SK-N-MC (cell line): ENCODE measurements at regions not wholly inside any gene's neighbourhood (a gene's known extent, or its start where the extent isn't known, plus 50 kb on each side); places are given as distances from the start of the nearest gene placed in this dataset.
A peak's percentile ranks its signal among the peaks of the same experiment; 100 is the strongest.

Experiments
- DNase-seq: peaks from one replicate; pipeline ENCODE4 v3.0.0-alpha.2; 2011; ENCODE audit warnings: low read depth, low spot score
- H3K27ac ChIP-seq: fragments of 200-600 bp; sonication (generic); 2 replicates; pipeline ENCODE4 v1.5.1; 2016; ENCODE audit warnings: mixed run types
- H3K36me3 ChIP-seq: fragments of 200-600 bp; sonication (generic); 2 replicates; pipeline ENCODE4 v1.6.1; 2017; ENCODE audit warnings: antibody characterized with exemption, low read length, mixed read lengths; ENCODE audit not compliant: insufficient read depth
- H3K4me3 ChIP-seq: fragments of 200-600 bp; sonication (generic); 2 replicates; pipeline ENCODE4 v1.5.1; 2016
- H3K9ac ChIP-seq: fragments of 200-600 bp; sonication (generic); 2 replicates; pipeline ENCODE4 v1.8.0; 2017; ENCODE audit warnings: mixed run types, mixed read lengths; ENCODE audit not compliant: insufficient read length
- H3K9me3 ChIP-seq: fragments of 200-600 bp; sonication (generic); 2 replicates; pipeline ENCODE4 v1.6.1; 2017; ENCODE audit warnings: low read depth, mild to moderate bottlenecking, antibody characterized with exemption, low read length, moderate library complexity, mixed read lengths
- EZH2 ChIP-seq: fragments of 200-600 bp; sonication (generic); IDR thresholded peaks from one replicate; pipeline ENCODE4 v1.6.1; 2017; ENCODE audit warnings: antibody characterized with exemption
- FOXP2 ChIP-seq: optimal IDR thresholded peaks from 2 replicates; pipeline ENCODE3; 2011; ENCODE audit warnings: mild to moderate bottlenecking, moderate library complexity; ENCODE audit not compliant: insufficient read depth; ENCODE audit errors: extremely low read length, control extremely low read depth
- POLR2AphosphoS5 ChIP-seq: IDR thresholded peaks from 2 replicates; pipeline ENCODE4 v1.6.1; 2012; ENCODE audit warnings: mild to moderate bottlenecking, low read depth, low read length, borderline replicate concordance

DNA sequence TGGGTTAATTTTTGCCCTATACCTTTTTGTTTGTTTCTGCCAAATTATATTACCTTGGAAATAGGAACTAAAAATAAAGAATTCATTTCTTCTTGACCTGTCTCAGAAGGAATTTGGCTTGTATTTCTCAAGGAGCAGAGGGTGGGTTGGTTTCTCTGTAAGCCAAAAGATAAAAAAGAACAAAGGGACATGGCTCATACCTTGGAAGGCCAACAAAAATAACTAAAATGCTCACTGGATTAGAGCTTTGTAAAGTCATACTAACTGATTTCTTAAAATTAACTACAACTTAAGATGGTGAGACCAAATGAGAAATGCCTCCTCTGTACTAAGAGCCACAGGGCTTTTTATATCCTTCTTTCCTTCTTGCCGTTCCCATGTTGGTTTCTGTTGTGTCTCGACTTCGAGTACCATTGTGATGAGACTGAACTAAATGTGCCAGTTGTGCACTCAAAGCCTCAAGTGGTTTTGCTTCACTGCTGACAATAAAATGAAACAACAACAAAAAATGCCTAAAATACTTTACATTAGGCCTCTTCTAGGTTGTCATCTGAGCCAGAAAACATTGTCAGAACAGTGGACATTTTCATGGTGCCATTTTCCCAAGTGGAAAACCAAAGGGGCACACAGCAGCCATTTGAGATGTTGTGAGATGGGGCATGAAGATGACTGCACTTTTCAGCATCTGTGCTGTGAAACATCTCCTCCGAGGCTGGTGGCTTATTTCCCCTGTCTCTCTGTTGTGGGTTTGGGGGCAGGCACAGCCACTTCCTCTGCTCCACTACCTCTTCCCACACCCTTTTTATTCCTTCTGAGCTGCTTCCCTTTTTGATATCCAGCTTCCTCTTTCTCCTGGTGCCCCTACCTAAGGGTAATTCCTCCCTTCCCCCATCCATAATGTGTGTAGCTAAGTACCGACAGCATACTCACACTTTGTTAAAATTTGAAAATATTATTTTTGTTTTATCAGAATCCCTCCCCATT, 51.8 kb upstream of the AGR3 start:
- Histone ChIP-seq H3K9ac (no peak overlapping the region), H3K4me3 (no peak overlapping the region), H3K36me3 (no peaks in the 10 kb centered on the region), H3K9me3 (no peaks in the 10 kb centered on the region), H3K27ac (no peak overlapping the region)
- no peak for TF ChIP-seq POLR2AphosphoS5
- no peak for TF ChIP-seq FOXP2
- DNase-seq, result no peak

DNA sequence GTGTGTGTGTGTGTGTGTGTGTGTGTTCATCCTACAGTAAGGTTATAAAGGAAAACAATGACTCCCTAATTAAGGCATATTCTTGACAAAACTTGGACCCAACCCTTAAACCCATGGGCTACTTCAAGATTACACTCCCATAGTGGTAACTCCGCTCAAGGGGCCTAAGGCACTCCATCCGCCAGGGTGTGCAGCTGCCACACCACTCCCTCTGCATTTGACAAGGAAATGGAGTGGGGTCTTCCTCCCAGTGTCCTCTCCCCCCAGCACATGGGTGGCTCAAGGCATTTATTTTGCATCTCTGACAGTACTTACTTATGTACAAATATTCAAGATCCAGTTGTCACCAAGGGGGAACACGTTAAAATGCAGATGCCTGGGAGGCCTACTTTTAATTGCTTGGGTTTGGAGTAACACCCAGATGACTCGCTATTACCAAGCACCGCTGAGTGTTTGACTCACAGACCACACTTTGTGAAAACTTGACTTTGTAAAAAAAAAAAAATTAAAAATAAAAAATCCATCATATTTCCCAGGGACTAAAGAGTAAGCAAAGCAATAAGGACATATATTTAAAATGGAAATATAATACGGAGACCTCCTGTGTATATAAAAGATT, 53.0 kb upstream of the AGR3 start:
- no peaks in the 10 kb centered on the region for H3K36me3 ChIP-seq
- no peak for TF ChIP-seq FOXP2
- TF ChIP-seq POLR2AphosphoS5, result no peak
- TF ChIP-seq EZH2, result no peak
- no peak overlapping the region for H3K9ac ChIP-seq
- no peak overlapping the region for H3K4me3 ChIP-seq
- DNase-seq, result no peak
- H3K9me3 ChIP-seq, result no peaks in the 10 kb centered on the region
- no peak overlapping the region for H3K27ac ChIP-seq

GRCh38 chr7:16935341-16935735, 53.6 kb upstream of the AGR3 start:
- DNase-seq, result no peak
- no peak overlapping the region for H3K4me3 ChIP-seq
- no peak overlapping the region for H3K9ac ChIP-seq
- H3K36me3 ChIP-seq, result no peaks in the 10 kb centered on the region
- no peak overlapping the region for H3K27ac ChIP-seq
- TF ChIP-seq EZH2, result no peak
- TF ChIP-seq FOXP2, result no peak
- no peak for TF ChIP-seq POLR2AphosphoS5
- no peaks in the 10 kb centered on the region for H3K9me3 ChIP-seq

- TF ChIP-seq POLR2AphosphoS5 (no peak), FOXP2 (no peak), EZH2 (no peak)
- H3K27ac ChIP-seq, result peak overlapping the region; percentile 4; the same call in 1 of the 2 replicates
- no peaks in the 10 kb centered on the region for H3K36me3 ChIP-seq
Observed at GRCh38 chr7:16936626-16937422, 55.0 kb upstream of the AGR3 start.

GRCh38 chr7:16939161-16939560, 57.4 kb upstream of the AGR3 start:
- Histone ChIP-seq H3K9ac (no peak overlapping the region), H3K9me3 (no peaks in the 10 kb centered on the region), H3K4me3 (no peak overlapping the region), H3K36me3 (no peaks in the 10 kb centered on the region), H3K27ac (no peak overlapping the region)
- TF ChIP-seq FOXP2 (no peak), POLR2AphosphoS5 (no peak), EZH2 (no peak)
- no peak for DNase-seq

More at GRCh38 chr7:16936626-16937422, 55.0 kb upstream of the AGR3 start:
- no peak for DNase-seq
- Histone ChIP-seq H3K4me3 (no peak overlapping the region), H3K9me3 (no peaks in the 10 kb centered on the region), H3K9ac (peak overlapping the region; percentile 6)

- H3K4me3 ChIP-seq, result no peak overlapping the region
- TF ChIP-seq FOXP2 (no peak), POLR2AphosphoS5 (no peak), EZH2 (no peak)
- H3K36me3 ChIP-seq, result no peaks in the 10 kb centered on the region
- H3K9ac ChIP-seq, result no peak overlapping the region
- no peaks in the 10 kb centered on the region for H3K9me3 ChIP-seq
- no peak overlapping the region for H3K27ac ChIP-seq
- no peak for DNase-seq
Observed at GRCh38 chr7:16940776-16941175, 59.0 kb upstream of the AGR3 start.

DNA sequence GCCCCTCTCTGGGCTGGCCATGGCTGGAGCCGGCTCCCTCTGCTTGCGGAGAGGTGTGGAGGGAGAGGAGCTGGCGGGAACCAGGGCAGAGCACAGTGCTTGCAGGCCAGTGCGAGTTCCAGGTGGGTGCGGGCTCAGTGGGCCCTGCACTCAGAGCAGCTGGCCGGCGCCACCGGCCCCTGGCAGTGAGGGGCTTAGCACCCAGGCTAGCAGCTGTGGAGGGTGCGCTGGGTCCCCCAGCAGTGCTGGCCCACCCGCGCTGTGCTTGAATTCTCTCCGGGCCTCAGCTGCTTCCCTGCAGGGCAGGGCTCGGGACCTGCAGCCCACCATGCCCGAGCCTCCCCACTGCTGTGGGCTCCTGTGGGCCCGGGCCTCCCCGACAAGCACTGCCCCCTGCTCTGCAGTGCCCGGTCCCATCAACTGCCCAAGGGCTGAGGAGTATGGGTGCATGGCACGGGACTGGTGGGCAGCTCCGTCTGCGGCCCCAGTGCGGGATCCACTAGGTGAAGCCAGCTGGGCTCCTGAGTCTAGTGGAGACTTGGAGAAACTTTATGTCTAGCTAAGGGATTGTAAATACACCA, 61.2 kb upstream of the AGR3 start:
- Histone ChIP-seq H3K9ac (no peak overlapping the region), H3K9me3 (no peaks in the 10 kb centered on the region), H3K4me3 (no peak overlapping the region), H3K27ac (no peak overlapping the region), H3K36me3 (no peaks in the 10 kb centered on the region)
- TF ChIP-seq FOXP2, result no peak
- TF ChIP-seq POLR2AphosphoS5, result no peak
- TF ChIP-seq EZH2, result no peak
- no peak for DNase-seq
